ENCODE measurements at regions not wholly inside any gene's neighbourhood (a gene's known extent, or its start where the extent isn't known, plus 50 kb on each side); places are given as distances from the start of the nearest gene placed in this dataset.
A peak's percentile ranks its signal among the peaks of the same experiment; 100 is the strongest.

DNA sequence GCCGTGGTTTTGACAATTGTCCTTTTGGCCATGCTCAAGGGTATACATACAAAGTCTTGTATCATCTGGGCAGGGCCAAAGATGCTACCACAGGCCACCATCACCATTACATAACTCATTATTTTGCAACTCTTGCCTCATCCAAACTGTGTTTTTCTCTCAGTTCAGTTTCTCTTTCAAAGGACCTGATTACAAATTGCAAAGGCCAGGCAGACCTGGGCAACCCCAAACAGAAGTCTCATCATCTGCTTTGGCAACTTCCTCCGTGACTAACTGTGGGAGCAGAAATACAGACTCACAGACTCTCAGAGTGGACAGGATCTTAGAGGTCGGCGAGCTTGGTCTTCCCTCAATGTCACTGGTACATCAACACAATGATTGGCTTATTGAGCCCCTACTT, 117.8 kb upstream of the NEDD9 start:
- no peak for DNase-seq (ENCODE audit: extremely low read depth in 1 of 11, low read depth in 9 of 11, low spot score in 4 of 11)

DNA sequence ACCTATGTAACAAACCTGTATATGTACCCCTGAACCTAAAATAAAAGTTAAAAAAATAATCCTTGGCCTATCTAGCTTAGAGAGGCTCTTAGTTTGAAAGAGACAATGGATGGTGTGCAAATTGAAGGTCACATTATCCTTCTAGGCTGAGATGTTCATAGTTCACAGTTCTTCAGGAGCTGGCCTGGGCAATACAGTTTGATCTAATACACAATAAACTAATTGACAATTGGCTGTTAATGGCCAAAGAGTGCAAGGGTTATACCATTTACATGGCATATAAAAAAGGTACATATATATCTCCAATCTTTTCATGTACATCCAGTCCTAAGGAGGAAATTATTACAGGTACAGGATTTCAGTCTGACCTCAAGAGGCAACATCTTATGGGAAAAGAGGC, 117.4 kb upstream of the NEDD9 start:
- DNase-seq (ENCODE audit: extremely low read depth in 1 of 11, low read depth in 9 of 11, low spot score in 4 of 11), result no peak

DNA sequence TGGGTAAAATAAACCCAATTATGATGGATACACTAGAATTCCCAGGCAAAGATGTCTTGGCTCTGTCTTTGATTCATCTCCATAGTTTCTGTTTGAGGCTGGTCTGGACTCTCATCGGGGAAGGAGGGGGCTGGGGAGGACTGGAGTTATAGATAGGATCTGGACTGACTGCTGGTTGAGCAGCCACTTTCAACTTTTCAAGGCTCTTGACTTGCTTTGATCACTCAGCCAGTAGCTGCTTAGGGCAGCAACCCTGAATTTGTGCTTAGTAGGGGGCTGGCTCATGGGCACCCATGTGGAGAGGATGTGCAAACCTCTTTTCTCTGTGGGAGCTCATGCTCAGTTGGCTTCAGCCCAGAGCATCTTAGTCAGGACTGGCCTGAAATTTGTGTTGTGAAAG, 114.0 kb upstream of the NEDD9 start:
- peak in 1 of 11 donors; percentile 46 for DNase-seq (ENCODE audit: extremely low read depth in 1 of 11, low read depth in 9 of 11, low spot score in 4 of 11)

DNA sequence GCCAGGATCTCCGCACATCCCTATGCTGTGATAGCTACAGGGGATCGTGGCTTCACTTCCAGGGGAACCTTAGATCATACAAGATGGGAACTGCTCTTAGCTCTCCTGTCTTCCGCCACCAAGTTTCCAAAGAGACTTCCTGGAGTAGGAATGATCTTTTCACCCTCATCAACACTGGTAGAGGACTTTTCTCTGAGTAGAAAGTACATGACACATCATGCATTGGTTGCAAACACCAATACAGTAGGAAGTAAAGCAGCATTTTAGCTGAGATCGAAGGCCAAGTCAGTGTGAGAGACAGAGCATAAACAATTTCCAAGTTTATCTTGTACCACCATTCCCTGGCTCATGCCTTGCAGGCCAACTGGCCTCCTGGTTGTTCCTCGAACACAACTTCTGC, 113.1 kb upstream of the NEDD9 start:
- DNase-seq (ENCODE audit: extremely low read depth in 1 of 11, low read depth in 9 of 11, low spot score in 4 of 11), result no peak

DNA sequence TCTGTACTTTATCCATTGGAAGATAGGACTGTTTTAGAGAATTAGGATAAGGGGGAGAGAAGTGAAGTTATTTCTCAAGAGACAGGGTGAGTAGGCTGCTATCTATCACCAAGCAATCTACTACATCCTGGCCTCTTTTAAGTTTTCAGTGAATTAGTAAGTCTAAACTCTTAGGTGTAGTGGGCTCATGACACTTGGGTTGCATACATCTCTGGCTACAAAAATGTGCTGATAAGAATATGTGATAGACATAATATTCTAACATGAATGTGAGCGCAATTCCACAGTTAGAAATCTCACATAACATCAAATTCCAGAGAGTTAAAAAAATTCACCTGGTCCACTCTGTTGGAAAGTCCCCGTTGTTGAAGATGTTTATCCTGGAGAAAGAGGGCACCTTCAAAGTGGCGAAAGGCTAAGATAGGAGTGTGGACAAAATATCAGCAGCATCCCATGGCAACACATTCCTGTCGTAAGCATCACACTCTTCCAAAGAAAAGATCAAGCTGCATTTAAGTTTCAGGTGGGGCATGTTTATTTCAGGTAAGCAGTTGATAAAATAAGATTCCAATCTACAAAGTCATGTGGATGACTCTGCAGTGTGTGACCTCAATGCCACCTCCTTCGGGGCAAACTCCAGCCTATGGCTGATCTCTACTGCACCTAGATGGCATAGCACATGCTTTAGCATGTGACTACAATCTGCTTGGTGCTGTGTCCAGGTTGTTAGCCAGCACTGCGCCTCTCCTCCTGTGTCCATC, 111.7 kb upstream of the NEDD9 start:
- no peak for DNase-seq (ENCODE audit: extremely low read depth in 1 of 11, low read depth in 9 of 11, low spot score in 4 of 11)

DNA sequence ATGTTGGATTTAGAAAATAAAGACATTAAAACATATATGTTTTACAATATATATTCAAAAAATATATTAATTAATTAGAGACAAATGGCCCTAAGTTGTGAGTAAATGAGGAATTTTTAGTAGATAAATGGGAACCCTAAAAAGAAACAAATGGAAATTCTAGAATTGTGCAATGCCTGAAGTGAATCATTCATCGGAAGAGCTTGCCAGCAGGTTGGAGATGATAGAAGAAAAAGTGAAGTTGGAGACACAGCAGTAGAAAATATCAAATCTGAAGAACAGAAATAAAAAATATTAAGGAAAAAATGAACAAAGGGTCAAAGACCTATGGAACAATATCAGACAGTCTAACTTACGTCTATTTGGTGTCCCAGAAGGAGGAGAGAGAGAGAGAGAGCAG, 109.4 kb upstream of the NEDD9 start:
- no peak for DNase-seq (ENCODE audit: extremely low read depth in 1 of 11, low read depth in 9 of 11, low spot score in 4 of 11)

DNA sequence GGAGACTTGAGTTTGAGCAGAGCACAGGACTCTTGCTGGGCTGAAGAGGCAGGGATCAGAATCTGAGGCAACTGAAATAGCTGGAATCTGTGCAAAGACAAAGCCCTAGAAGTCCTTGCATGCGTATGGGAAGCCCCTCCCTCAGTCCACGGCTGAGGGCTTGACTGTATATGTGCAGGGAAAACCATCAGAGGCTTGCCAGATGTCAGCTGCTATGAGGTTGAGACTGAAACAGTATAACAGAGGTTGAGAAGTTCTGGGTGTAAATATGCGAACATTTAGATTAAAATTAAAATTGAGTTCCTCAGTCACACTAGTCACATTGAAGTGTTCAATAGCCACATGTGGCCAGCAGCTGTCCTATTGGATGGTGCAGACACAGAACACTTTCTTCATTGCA, 108.8 kb upstream of the NEDD9 start:
- no peak for DNase-seq (ENCODE audit: extremely low read depth in 1 of 11, low read depth in 9 of 11, low spot score in 4 of 11)

DNA sequence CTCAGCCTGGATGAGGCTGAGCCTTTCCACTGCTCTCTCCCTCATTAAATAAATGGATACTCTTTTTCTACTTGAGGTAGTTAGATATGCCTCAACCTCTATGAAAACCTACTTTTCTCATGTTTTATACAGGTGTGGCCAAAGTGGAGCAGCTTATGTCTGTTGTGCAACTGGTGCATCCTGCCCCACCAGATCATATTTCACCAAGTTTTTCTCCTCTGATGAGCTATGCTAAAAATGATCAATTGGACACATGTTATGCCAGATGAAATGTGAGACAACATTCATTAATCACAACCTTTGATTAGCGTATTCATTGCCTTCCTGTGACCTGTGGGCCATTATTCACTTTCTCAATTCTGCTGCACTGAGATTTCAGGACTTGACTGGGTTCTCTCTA, 106.9 kb upstream of the NEDD9 start:
- no peak for DNase-seq (ENCODE audit: extremely low read depth in 1 of 11, low read depth in 9 of 11, low spot score in 4 of 11)

DNA sequence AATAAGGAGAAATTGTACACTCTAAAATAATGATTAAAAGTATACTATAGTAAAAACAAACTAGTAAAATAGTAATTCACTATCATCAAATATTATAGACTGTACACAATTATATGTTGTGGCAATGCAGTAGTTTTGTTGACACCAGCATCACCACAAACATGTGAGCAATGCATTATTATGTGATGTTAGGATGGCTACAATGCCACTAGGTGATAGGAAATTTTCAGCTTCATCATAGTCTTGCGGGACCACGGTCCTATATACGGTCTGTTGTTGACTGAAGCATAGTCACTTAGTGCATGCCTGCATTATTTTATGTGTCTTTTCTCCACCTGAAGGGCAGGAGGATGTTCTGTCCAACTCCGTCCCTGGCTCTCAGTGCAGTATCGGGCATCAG, 104.8 kb upstream of the NEDD9 start:
- no peak for DNase-seq (ENCODE audit: extremely low read depth in 1 of 11, low read depth in 9 of 11, low spot score in 4 of 11)

DNA sequence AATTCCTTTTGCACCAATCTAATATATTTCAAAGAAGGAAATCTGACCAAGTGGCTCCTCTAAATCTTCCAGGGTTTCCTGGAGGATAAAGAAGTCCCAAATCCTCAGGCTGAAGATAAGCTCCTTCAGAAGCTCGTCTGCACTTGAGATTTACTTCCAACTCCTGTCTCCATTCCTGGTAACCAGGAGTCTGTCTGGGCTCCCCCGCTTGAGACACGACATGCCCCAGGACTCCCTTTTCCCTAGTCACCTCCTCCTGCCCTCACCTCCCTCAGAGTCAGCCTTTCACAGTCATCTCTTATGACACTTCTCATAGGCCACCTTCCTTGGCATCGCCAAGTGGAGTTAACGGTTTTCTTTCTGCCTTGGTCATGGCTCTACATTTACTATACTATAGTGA, 103.4 kb upstream of the NEDD9 start:
- no peak for DNase-seq (ENCODE audit: extremely low read depth in 1 of 11, low read depth in 9 of 11, low spot score in 4 of 11)

DNA sequence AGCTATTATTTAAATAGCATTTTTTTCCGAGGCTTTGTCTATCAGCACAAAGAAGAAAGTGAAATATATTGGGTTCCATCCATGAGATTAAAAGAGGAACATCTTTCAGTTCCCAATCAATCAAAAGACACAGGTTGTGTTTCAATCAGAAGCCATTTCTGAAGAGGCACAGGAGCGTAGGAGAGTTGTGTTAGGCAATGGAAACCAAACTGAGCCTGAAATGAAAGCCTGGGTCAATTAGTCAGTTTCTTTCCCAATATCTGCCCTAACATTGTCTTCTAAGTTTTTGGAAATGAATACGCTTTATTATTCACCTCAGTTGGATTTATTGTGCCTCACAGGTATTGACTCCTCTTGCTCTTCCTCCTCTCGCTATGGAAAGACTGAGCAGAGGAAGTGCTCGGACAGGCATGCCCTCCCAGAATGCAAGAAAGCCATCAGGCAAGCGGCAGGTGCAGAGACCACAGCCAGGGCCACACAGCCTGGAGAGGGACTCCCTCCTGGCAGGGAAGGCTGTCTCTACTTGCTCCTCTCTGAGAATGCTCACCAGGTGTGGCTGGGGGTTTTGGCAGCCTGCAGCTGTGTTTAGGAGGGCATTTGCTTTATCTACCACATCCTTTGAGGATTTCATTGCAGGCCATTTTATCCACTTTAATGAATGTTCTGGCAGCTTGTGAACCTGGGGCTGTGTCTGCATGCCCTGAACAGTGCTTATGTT, 100.8 kb upstream of the NEDD9 start:
- no peak for DNase-seq (ENCODE audit: extremely low read depth in 1 of 11, low read depth in 9 of 11, low spot score in 4 of 11)

DNA sequence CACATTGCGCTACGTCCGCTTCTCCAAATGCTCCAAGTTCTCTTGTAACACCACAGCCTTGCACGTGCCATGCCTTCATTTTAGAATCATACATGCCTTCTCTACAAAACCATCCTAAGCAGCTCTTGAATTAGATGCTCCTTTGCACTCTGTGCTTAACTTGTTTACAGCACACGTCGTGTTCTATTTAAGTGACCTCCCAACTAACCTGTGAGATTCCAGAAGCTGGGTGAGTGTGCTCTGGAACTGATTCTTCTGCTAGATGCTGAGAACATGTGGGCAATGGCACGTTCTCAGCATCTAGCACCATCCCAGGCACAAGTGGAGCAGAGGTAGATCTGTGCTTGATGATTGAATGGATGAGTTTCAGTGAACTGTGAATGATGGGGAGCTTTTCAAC, 100.0 kb upstream of the NEDD9 start:
- DNase-seq (ENCODE audit: extremely low read depth in 1 of 11, low read depth in 9 of 11, low spot score in 4 of 11), result no peak

DNA sequence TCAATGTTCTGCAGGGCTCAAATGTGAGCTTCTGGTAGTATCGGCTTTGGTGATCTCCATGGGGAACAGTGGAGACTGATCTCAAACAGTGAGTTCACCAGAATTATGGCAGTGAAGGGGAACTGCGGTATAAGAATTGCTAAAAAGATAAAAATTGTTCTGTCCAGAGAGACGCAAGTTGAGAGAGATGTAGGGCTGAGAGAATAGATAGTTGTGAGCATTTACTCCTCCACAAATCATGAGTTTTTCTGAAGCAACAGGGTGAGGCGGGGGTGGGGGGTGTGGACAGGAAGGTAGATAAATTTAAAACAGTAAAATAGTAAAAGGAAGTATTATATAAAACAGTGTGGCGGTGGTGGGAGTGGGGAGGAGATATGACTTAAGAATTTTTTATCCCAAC, 98.6 kb upstream of the NEDD9 start:
- no peak for DNase-seq (ENCODE audit: extremely low read depth in 1 of 11, low read depth in 9 of 11, low spot score in 4 of 11)

DNA sequence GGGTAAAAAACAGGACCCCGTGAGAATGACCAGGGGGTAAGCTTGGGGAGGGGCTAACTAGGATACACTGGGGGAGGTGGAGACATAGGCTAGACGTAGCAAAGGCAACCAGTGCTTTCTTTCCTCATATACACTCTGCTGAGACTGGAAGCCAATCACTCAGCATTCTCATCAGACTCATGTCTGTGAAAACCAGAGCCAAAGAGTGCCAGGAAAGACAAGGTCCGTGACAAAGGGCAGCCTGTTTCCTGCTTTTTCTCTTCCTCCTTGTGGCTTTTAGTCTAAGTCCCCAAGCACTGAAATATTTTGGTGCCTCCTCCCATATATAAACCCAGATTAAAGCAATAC, 97.9 kb upstream of the NEDD9 start:
- DNase-seq (ENCODE audit: extremely low read depth in 1 of 11, low read depth in 9 of 11, low spot score in 4 of 11), result no peak

DNA sequence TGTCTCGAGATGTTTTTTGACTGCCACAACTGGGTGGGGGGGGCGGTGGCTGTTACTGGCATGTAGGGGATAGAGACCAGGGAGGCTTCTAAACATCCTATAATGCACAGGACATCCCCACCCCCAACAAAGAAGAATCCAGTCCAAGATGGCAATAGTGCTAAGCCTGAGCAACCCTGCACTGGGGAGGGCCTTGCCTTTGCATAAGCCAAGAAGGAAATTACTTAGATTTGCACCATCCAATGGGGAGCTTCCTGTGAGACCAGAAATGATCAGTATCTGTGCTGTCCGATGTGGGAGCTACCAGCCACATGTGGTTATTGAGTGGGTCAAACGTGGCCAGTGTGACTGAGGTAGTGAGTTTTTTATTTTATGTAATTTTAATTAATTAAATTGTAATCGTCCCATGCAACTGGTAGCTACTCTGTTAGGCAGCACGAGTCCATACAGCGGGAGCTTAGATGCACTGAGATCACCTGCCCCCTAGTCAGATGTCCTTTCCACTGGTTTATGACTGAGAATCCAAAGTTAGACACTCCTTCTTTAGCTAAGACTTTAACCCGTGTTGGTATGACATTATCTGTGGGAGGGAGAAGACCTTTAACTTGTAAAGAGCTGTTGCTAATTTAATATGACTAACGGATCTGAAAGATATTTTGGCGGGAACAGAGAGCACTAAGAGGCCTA, 97.4 kb upstream of the NEDD9 start:
- DNase-seq (ENCODE audit: extremely low read depth in 1 of 11, low read depth in 9 of 11, low spot score in 4 of 11), result no peak

DNA sequence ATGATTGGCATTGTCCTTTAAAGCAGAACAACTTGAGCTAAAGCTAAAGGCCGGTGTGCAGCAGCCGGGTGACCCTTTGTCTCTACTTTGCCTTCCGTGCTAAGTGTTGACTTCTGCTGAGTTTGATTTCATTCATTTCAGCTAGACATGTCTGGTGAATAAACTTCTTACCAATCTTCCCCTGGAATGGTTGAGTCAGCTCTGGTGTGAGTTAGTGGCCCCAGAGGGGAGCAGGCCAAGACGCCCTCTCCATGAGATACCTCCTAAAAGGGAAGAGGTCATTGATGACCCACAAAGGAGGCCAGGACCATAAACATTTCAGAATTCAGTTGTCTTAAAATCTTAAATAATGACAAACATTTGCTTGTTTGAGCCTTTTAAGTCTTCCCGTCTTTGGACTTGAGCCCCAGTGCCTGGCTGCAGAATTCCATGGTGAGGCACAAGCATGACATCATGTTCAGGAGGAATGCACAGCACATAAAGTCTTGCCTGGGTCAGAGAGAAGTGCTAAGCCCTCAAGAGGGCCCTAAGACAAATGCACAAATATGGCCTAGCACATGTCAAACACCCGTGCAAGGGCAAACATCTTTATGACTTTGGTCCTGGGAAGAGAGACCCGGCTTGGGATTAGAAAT, 96.3 kb upstream of the NEDD9 start:
- DNase-seq (ENCODE audit: extremely low read depth in 1 of 11, low read depth in 9 of 11, low spot score in 4 of 11), result no peak

DNA sequence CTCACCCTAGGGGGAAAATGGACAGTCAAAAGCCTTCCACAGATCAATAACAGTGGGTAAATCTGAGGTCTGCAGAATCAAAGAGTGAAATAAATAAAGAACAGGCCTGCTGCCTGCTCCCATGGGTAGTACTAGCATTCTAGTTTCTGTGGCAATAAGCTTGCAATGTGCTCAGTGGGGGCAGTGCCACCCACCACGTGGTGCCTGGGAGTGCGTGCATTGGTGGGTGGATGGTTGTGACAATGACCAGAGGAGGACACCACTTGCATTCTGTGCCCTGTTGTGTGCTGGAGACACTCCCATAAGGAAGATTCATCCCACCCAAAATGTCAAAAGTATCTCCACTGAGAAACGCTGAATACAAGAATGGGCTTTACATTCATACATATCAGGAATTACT, 95.5 kb upstream of the NEDD9 start:
- DNase-seq (ENCODE audit: extremely low read depth in 1 of 11, low read depth in 9 of 11, low spot score in 4 of 11), result no peak

DNA sequence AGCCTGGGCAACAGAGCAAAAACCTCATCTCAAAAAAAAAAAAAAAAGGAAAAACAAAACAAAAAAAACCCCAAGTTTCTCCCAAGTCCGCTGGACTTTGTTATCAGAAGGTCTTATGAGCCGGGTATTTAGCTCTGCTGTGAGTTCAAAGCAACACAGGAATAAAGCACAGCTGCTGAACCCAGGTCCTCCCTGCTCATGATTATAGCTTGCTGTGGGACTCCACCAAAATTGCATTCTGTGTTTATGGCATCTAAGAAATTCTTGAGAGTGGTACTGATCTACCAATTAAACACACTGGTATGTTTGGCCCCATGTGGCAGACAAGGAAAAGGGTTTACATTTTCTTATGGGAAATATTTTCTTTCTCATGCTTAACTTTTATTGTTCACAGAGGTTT, 93.6 kb upstream of the NEDD9 start:
- DNase-seq (ENCODE audit: extremely low read depth in 1 of 11, low read depth in 9 of 11, low spot score in 4 of 11), result no peak

DNA sequence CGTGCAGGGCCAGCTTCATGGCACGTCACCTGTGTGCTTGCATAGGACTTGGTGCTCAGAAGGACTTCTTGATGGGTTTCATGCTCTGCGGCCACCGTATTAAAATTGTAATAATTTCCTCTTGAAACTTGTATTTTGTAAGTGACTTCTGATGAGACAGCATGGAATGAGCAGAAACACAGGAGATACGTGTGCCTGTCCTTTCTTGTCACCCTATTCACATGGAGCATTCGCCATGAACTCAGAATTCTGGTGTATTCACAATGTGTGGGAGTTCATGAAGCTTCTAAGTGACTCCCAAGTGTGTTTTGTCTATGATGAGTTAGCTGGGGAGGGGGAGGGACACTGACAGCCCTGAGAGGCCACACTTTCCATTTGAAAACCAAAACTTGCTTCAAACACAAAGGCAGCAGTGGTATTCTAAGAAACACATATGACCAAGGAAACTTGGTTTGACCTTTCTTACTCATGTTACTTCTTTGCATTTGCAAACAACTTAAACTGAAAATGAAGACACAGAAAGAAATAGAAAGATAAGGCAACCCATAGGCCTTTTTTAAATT, 92.1 kb upstream of the NEDD9 start:
- DNase-seq (ENCODE audit: extremely low read depth in 1 of 11, low read depth in 9 of 11, low spot score in 4 of 11), result no peak
